B cell (primary cell): ENCODE measurements at regions not wholly inside any gene's neighbourhood (a gene's known extent, or its start where the extent isn't known, plus 50 kb on each side); places are given as distances from the start of the nearest gene placed in this dataset.

Source experiments
- ATAC-seq: fragments of 200-7000 bp; cut with Tn5 transposase; one replicate; pipeline ENCODE4 v1.10.0; 2021; ENCODE audit warnings: low read depth, mild to moderate bottlenecking, moderate number of reproducible peaks, moderate library complexity
- CTCF ChIA-PET: fragments of 350-600 bp; sonication (Branson Sonifier 250); formaldehyde crosslinking; loops from one replicate; lab custom pipeline; 2021; ENCODE audit warnings: antibody characterized with exemption, inconsistent platforms; lab: Charles Lee
- POLR2A ChIA-PET: fragments of 350-600 bp; sonication (Branson Sonifier 250); formaldehyde crosslinking; loops from one replicate; lab custom pipeline; 2021; ENCODE audit warnings: antibody characterized with exemption; lab: Charles Lee
- DNase-seq: peaks from one replicate; pipeline ENCODE4 v3.0.0; 2013
- H2AFZ ChIP-seq: 2 replicates; pipeline ENCODE4 v1.6.1; 2012; ENCODE audit warnings: mild to moderate bottlenecking, low read depth, low read length; ENCODE audit not compliant: insufficient read depth, poor library complexity, severe bottlenecking
- H3K27ac ChIP-seq, 2 donors: 1 replicate in 1 of 2; 2 replicates in 1 of 2; pipeline ENCODE4 v1.5.1; 2012 to 2013; ENCODE audit warnings: low read length in 2 of 2, mild to moderate bottlenecking in 2 of 2, moderate library complexity in 1 of 2
- H3K27me3 ChIP-seq, 4 experiments: fragments of 200-600 bp in 1 of 4; sonication (generic) in 1 of 4; replicated peaks in 1 of 4; 1 replicate in 2 of 4; 2 replicates in 2 of 4; pipeline versions ENCODE4 v1.6.1 to v1.7.0; 2013 to 2016; ENCODE audit warnings: low read length in 3 of 4, mild to moderate bottlenecking in 2 of 4, mixed read lengths in 1 of 4, moderate library complexity in 1 of 4; ENCODE audit not compliant: insufficient read depth in 4 of 4, control insufficient read depth in 3 of 4; ENCODE audit errors: control extremely low read depth in 1 of 4
- H3K36me3 ChIP-seq, 2 experiments: replicated peaks in 1 of 2; 1 replicate in 1 of 2; 2 replicates in 1 of 2; pipeline versions ENCODE4 v1.6.1 to v1.7.1; 2013; ENCODE audit warnings: low read length in 1 of 2; ENCODE audit not compliant: insufficient read depth in 2 of 2, control insufficient read depth in 1 of 2; ENCODE audit errors: control extremely low read depth in 1 of 2, extremely low read depth in 1 of 2
- H3K4me1 ChIP-seq, 2 donors: fragments of 200-600 bp in 1 of 2; sonication (generic) in 1 of 2; 1 replicate in 1 of 2; 2 replicates in 1 of 2; pipeline versions ENCODE4 v1.5.1 to v1.6.1; 2013 to 2017; ENCODE audit warnings: low read length in 2 of 2; ENCODE audit not compliant: control insufficient read depth in 2 of 2, insufficient read depth in 2 of 2
- H3K4me2 ChIP-seq: replicated peaks from 2 replicates; pipeline ENCODE3; 2012; ENCODE audit warnings: mild to moderate bottlenecking, low read depth, low read length; ENCODE audit not compliant: poor library complexity, severe bottlenecking
- H3K4me3 ChIP-seq, 5 experiments: fragments of 200-600 bp in 1 of 5; sonication (generic) in 1 of 5; 1 replicate in 3 of 5; 2 replicates in 2 of 5; pipeline versions ENCODE4 v1.5.1 to v1.7.0; 2011 to 2016; ENCODE audit warnings: low read length in 4 of 5, mild to moderate bottlenecking in 4 of 5, low read depth in 2 of 5, control low read depth in 1 of 5, moderate library complexity in 1 of 5; ENCODE audit not compliant: insufficient read depth in 1 of 5; ENCODE audit errors: control extremely low read depth in 1 of 5, extremely low read depth in 1 of 5
- H3K79me2 ChIP-seq: fragments of 200-600 bp; sonication (generic); one replicate; pipeline ENCODE4 v1.6.0; 2016; ENCODE audit warnings: low read length; ENCODE audit not compliant: control insufficient read depth, insufficient read depth
- H3K9ac ChIP-seq: fragments of 200-600 bp; sonication (generic); 2 replicates; pipeline ENCODE4 v1.6.1; 2017; ENCODE audit warnings: mild to moderate bottlenecking, low read length, moderate library complexity
- H3K9me3 ChIP-seq, 3 donors: one replicate each; pipeline versions ENCODE4 v1.6.1 to v1.7.1; 2013; ENCODE audit warnings: low read length in 2 of 3; ENCODE audit not compliant: control insufficient read depth in 2 of 3, insufficient read depth in 1 of 3; ENCODE audit errors: control extremely low read depth in 1 of 3
- H4K20me1 ChIP-seq: 2 replicates; pipeline ENCODE4 v1.6.0; 2012; ENCODE audit warnings: mild to moderate bottlenecking, low read length; ENCODE audit not compliant: insufficient read depth, control insufficient read depth, poor library complexity, severe bottlenecking
- H3K27ac Mint-ChIP-seq: one replicate; pipeline ENCODE4 v1.8.0; 2021; ENCODE audit warnings: mixed read lengths
- H3K27me3 Mint-ChIP-seq: one replicate; pipeline ENCODE4 v1.8.0; 2021; ENCODE audit warnings: mixed read lengths
- H3K4me1 Mint-ChIP-seq: one replicate; pipeline ENCODE4 v1.8.0; 2021; ENCODE audit warnings: mixed read lengths
- H3K4me3 Mint-ChIP-seq: one replicate; pipeline ENCODE4 v1.8.0; 2021; ENCODE audit warnings: mixed read lengths
- H3K9me3 Mint-ChIP-seq: one replicate; pipeline ENCODE4 v1.8.0; 2022; ENCODE audit warnings: mixed read lengths; ENCODE audit not compliant: insufficient read depth
- CTCF ChIP-seq: fragments of 200-600 bp; IDR thresholded peaks from one replicate; pipeline ENCODE4 v1.8.0; 2022; ENCODE audit warnings: antibody characterized with exemption, mild to moderate bottlenecking
- EZH2 ChIP-seq: IDR thresholded peaks from 2 replicates; pipeline ENCODE4 v1.6.1; 2012; ENCODE audit warnings: borderline replicate concordance, low read depth, mild to moderate bottlenecking, moderate library complexity, low read length; ENCODE audit not compliant: insufficient read depth, poor library complexity, severe bottlenecking
- WGBS: methylation state at CpG from one replicate; pipeline ENCODE4 v1.1.5; 2013; ENCODE audit warnings: missing lambda C conversion rate; ENCODE audit not compliant: insufficient coverage; 5-methylcytosine and 5-hydroxymethylcytosine counted together
- intact Hi-C: fragments of 100-400 bp; cut with micrococcal nuclease; formaldehyde crosslinking; loops from one replicate; pipeline ENCODE4 v1.10.0; 2022

DNA sequence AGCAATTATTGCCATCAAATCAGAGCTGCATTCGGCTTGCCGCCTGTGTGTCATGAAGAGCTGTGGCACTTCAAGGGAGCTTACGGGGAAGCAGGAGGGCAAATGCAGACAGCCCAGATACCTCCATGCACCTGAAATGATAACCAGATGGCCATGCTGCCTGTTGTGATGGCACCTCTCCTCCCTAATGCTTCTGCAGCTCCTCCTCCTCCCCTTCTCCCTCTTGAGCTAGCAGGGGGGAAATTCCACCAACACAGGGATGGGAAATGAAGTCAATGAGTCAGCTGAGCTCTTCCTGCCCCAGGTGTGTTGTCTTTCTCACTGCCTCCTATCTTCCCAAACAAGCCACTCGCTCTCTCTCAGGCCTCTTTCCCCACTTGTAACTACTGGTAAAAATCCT, 565.0 kb downstream of the BCOR start:
- TF ChIP-seq CTCF (no peak), EZH2 (no peak)
- H3K79me2 ChIP-seq: no peaks in the 10 kb centered on the region
- H3K4me3 Mint-ChIP-seq: no peak overlapping the region
- no peak overlapping the region for H3K4me3 ChIP-seq
- no peak overlapping the region for H3K27ac ChIP-seq
- no peaks in the 10 kb centered on the region for H3K9me3 Mint-ChIP-seq
- no peak overlapping the region for H2AFZ ChIP-seq
- WGBS: 97% methylated on average over 3 of the region's 4 CpGs
- H3K4me2 ChIP-seq: no peak overlapping the region
- DNase-seq (no peak), ATAC-seq (no peak)
- CTCF ChIA-PET: no interaction called here
- intact Hi-C loops: no loop called here
- no peaks in the 10 kb centered on the region for H3K36me3 ChIP-seq
- POLR2A ChIA-PET: no interaction called here
- H3K4me1 Mint-ChIP-seq: no peaks in the 10 kb centered on the region
- no peak overlapping the region for H3K9ac ChIP-seq
- H3K9me3 ChIP-seq: peaks cover 0 to 2% (median 0%) of the 10 kb centered on the region in 3 donors
- no peaks in the 10 kb centered on the region for H3K4me1 ChIP-seq
- no peaks in the 10 kb centered on the region for H3K27me3 ChIP-seq
- H4K20me1 ChIP-seq: no peaks in the 10 kb centered on the region
- peaks cover 17% of the 10 kb centered on the region for H3K27me3 Mint-ChIP-seq
- H3K27ac Mint-ChIP-seq: no peak overlapping the region

DNA sequence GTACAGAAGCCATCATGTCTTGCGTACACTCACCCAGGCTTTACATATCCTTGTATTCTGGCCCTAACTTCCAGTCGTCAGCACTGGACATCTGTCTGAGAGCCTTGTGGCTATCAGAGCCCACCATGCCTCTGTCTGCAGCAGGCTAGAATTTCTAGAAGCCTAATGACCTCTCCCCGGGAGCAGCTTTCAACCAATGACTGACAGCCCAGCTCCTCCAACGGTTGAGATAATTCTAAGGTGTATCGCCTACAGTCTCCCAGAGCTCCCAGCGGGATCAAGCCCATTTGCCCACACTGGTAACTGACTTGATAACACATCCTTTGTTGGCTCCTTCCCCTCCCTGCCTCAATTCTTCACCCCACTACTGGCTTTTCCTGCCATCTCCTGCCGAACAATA, 562.8 kb downstream of the BCOR start:
- ChIA-PET POLR2A (no interaction called here), CTCF (no interaction called here)
- H3K4me1 Mint-ChIP-seq: no peaks in the 10 kb centered on the region
- no peak overlapping the region for H3K9ac ChIP-seq
- H3K79me2 ChIP-seq: no peaks in the 10 kb centered on the region
- no peak overlapping the region for H3K27ac Mint-ChIP-seq
- H3K27me3 Mint-ChIP-seq: peaks cover 17% of the 10 kb centered on the region
- H3K4me1 ChIP-seq: no peaks in the 10 kb centered on the region
- H3K9me3 Mint-ChIP-seq: no peaks in the 10 kb centered on the region
- ATAC-seq (no peak), DNase-seq (no peak)
- no peak overlapping the region for H3K4me3 Mint-ChIP-seq
- H3K27me3 ChIP-seq: peaks cover 0 to 2% (median 0%) of the 10 kb centered on the region in 4 experiments
- H3K9me3 ChIP-seq: peaks cover 0 to 2% (median 0%) of the 10 kb centered on the region in 3 donors
- H3K4me2 ChIP-seq: no peak overlapping the region
- H3K4me3 ChIP-seq: no peak overlapping the region
- H2AFZ ChIP-seq: no peak overlapping the region
- intact Hi-C loops: no loop called here
- H3K36me3 ChIP-seq: no peaks in the 10 kb centered on the region
- WGBS: 100% methylated on average over 4 of the region's 7 CpGs
- H4K20me1 ChIP-seq: no peaks in the 10 kb centered on the region
- TF ChIP-seq CTCF (no peak), EZH2 (no peak)
- H3K27ac ChIP-seq: no peak overlapping the region
